ENCODE measurements at regions not wholly inside any gene's neighbourhood (a gene's known extent, or its start where the extent isn't known, plus 50 kb on each side); places are given as distances from the start of the nearest gene placed in this dataset.

DNA sequence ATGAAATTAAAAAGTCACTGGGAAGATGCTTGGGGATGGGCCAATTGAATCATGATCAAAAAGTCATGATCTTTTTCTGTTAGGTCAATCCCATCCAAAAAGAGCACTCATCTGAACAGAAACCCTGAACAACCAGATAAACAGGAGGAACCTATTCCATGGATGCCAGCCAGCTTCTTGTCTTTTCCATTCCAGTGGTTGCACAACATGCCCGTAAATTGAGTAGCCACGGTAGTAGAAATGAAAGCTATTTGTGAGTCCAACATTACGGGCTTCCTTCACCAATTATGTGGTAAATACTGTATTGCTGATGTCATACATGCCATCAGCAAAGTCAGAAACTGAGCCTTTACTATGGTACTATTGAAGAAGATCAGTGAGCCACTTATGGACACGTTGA is 982.4 kb upstream of the HS3ST1 start:
- TF ChIP-seq, protein P1, sequence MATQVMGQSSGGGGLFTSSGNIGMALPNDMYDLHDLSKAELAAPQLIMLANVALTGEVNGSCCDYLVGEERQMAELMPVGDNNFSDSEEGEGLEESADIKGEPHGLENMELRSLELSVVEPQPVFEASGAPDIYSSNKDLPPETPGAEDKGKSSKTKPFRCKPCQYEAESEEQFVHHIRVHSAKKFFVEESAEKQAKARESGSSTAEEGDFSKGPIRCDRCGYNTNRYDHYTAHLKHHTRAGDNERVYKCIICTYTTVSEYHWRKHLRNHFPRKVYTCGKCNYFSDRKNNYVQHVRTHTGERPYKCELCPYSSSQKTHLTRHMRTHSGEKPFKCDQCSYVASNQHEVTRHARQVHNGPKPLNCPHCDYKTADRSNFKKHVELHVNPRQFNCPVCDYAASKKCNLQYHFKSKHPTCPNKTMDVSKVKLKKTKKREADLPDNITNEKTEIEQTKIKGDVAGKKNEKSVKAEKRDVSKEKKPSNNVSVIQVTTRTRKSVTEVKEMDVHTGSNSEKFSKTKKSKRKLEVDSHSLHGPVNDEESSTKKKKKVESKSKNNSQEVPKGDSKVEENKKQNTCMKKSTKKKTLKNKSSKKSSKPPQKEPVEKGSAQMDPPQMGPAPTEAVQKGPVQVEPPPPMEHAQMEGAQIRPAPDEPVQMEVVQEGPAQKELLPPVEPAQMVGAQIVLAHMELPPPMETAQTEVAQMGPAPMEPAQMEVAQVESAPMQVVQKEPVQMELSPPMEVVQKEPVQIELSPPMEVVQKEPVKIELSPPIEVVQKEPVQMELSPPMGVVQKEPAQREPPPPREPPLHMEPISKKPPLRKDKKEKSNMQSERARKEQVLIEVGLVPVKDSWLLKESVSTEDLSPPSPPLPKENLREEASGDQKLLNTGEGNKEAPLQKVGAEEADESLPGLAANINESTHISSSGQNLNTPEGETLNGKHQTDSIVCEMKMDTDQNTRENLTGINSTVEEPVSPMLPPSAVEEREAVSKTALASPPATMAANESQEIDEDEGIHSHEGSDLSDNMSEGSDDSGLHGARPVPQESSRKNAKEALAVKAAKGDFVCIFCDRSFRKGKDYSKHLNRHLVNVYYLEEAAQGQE (IDR thresholded peaks at IDR 0.05; ENCODE audit: unreplicated experiment): no peak
- TF ChIP-seq POLR2AphosphoS5 (IDR thresholded peaks at IDR 0.05; ENCODE audit: low read depth) (no peak), EZH2 (IDR thresholded peaks at IDR 0.05; ENCODE audit: low read depth, unreplicated experiment) (no peak), CREB1 (CRISPR knock-in tag; IDR thresholded peaks at IDR 0.05; ENCODE audit: low read depth) (no peak)
- TF ChIP-seq, protein P2, sequence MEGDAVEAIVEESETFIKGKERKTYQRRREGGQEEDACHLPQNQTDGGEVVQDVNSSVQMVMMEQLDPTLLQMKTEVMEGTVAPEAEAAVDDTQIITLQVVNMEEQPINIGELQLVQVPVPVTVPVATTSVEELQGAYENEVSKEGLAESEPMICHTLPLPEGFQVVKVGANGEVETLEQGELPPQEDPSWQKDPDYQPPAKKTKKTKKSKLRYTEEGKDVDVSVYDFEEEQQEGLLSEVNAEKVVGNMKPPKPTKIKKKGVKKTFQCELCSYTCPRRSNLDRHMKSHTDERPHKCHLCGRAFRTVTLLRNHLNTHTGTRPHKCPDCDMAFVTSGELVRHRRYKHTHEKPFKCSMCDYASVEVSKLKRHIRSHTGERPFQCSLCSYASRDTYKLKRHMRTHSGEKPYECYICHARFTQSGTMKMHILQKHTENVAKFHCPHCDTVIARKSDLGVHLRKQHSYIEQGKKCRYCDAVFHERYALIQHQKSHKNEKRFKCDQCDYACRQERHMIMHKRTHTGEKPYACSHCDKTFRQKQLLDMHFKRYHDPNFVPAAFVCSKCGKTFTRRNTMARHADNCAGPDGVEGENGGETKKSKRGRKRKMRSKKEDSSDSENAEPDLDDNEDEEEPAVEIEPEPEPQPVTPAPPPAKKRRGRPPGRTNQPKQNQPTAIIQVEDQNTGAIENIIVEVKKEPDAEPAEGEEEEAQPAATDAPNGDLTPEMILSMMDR (conservative IDR thresholded peaks at IDR 0.05; ENCODE audit: low read depth in 2 of 2): no peak
